AG09319 (cell line): ENCODE measurements at regions not wholly inside any gene's neighbourhood (a gene's known extent, or its start where the extent isn't known, plus 50 kb on each side); places are given as distances from the start of the nearest gene placed in this dataset.

Experiments used
- DNase-seq: peaks from one replicate; pipeline ENCODE4 v3.0.0-alpha.2; 2010; ENCODE audit warnings: low read depth; ENCODE audit errors: extremely low read depth
- CTCF ChIP-seq: IDR thresholded peaks from 2 replicates; pipeline ENCODE4 v1.5.1; 2011; ENCODE audit warnings: low read depth, mild to moderate bottlenecking, inconsistent platforms, low read length, moderate library complexity

- no peak for TF ChIP-seq CTCF
Observed at GRCh38 chr14:30035361-30035760, 107.7 kb upstream of the PRKD1 start.

GRCh38 chr14:30045720-30046119 lies 118.1 kb upstream of the PRKD1 start:
- no peak for TF ChIP-seq CTCF
- no peak for DNase-seq

More at GRCh38 chr14:30035361-30035760, 107.7 kb upstream of the PRKD1 start:
- no peak for DNase-seq

- DNase-seq: no peak
- TF ChIP-seq CTCF: no peak
Observed at GRCh38 chr14:30053103-30053502, 125.5 kb upstream of the PRKD1 start.

- DNase-seq: no peak
- TF ChIP-seq CTCF: no peak
Observed at GRCh38 chr14:30054201-30054600, 126.6 kb upstream of the PRKD1 start.

- DNase-seq: no peak
- no peak for TF ChIP-seq CTCF
Observed at GRCh38 chr14:30058401-30058800, 130.8 kb upstream of the PRKD1 start.

GRCh38 chr14:30063746-30064145 lies 136.1 kb upstream of the PRKD1 start:
- no peak for DNase-seq
- TF ChIP-seq CTCF: no peak

GRCh38 chr14:30064454-30064853 lies 136.8 kb upstream of the PRKD1 start:
- DNase-seq: no peak
- TF ChIP-seq CTCF: no peak
